Neuronal stem cell (in vitro differentiated cells): ENCODE measurements at regions not wholly inside any gene's neighbourhood (a gene's known extent, or its start where the extent isn't known, plus 50 kb on each side); places are given as distances from the start of the nearest gene placed in this dataset.

ENCODE experiments used
- DNase-seq: peaks from one replicate; pipeline ENCODE4 v3.0.0-alpha.2; 2013; ENCODE audit warnings: low spot score
- H2AFZ ChIP-seq: one replicate; pipeline ENCODE4 v1.6.1; 2013; ENCODE audit warnings: mild to moderate bottlenecking, low read length, inconsistent platforms
- H2AK5ac ChIP-seq: 2 replicates; pipeline ENCODE4 v1.6.1; 2013; ENCODE audit warnings: low read depth, mild to moderate bottlenecking, inconsistent platforms, low read length, moderate library complexity, mixed read lengths
- H2BK120ac ChIP-seq: 2 replicates; pipeline ENCODE4 v1.6.1; 2013; ENCODE audit warnings: low read depth, mild to moderate bottlenecking, inconsistent platforms, low read length, moderate library complexity, mixed read lengths
- H2BK12ac ChIP-seq: one replicate; pipeline ENCODE4 v1.6.1; 2013; ENCODE audit warnings: low read length, inconsistent platforms
- H2BK15ac ChIP-seq: 2 replicates; pipeline ENCODE4 v1.6.1; 2013; ENCODE audit warnings: mild to moderate bottlenecking, low read length, inconsistent platforms, mixed read lengths
- H2BK5ac ChIP-seq: one replicate; pipeline ENCODE4 v1.6.1; 2013; ENCODE audit warnings: inconsistent platforms, mild to moderate bottlenecking, low read length, moderate library complexity
- H3K14ac ChIP-seq: one replicate; pipeline ENCODE4 v1.6.1; 2013; ENCODE audit warnings: low read length, inconsistent platforms
- H3K18ac ChIP-seq: 2 replicates; pipeline ENCODE4 v1.6.1; 2013; ENCODE audit warnings: low read length, inconsistent platforms
- H3K23ac ChIP-seq: 2 replicates; pipeline ENCODE4 v1.6.1; 2013; ENCODE audit warnings: low read depth, mild to moderate bottlenecking, mixed read lengths, low read length, inconsistent platforms; ENCODE audit not compliant: poor library complexity
- H3K27ac ChIP-seq: replicated peaks from 3 replicates; pipeline ENCODE4 v1.5.1; 2013; ENCODE audit warnings: low read length, inconsistent platforms
- H3K27me3 ChIP-seq, 3 experiments: 2 replicates each; pipeline ENCODE4 v1.6.1; 2013; ENCODE audit warnings: low read length in 3 of 3, mild to moderate bottlenecking in 2 of 3, inconsistent platforms in 1 of 3, low read depth in 1 of 3, mixed read lengths in 1 of 3, moderate library complexity in 1 of 3; ENCODE audit not compliant: control insufficient read depth in 3 of 3, insufficient read depth in 3 of 3
- H3K36me3 ChIP-seq, 2 donors: replicated peaks in 1 of 2; 2 replicates each; pipeline ENCODE4 v1.6.1; 2013; ENCODE audit warnings: low read length in 2 of 2; ENCODE audit not compliant: control insufficient read depth in 2 of 2, insufficient read depth in 2 of 2
- H3K4ac ChIP-seq: 2 replicates; pipeline ENCODE4 v1.6.1; 2013; ENCODE audit warnings: inconsistent platforms, mild to moderate bottlenecking, low read length, moderate library complexity
- H3K4me1 ChIP-seq, 2 donors: 1 replicate in 1 of 2; 2 replicates in 1 of 2; pipeline ENCODE4 v1.6.1; 2013; ENCODE audit warnings: low read length in 2 of 2, low read depth in 1 of 2; ENCODE audit not compliant: control insufficient read depth in 2 of 2, insufficient read depth in 1 of 2
- H3K4me2 ChIP-seq: one replicate; pipeline ENCODE4 v1.6.1; 2013; ENCODE audit warnings: mild to moderate bottlenecking, low read length, inconsistent platforms; ENCODE audit not compliant: insufficient read depth, poor library complexity, severe bottlenecking
- H3K4me3 ChIP-seq, 2 donors: 2 replicates each; pipeline ENCODE4 v1.5.1; 2013; ENCODE audit warnings: low read length in 2 of 2, mild to moderate bottlenecking in 2 of 2, inconsistent platforms in 1 of 2, moderate library complexity in 1 of 2
- H3K79me1 ChIP-seq: one replicate; pipeline ENCODE4 v1.6.1; 2013; ENCODE audit warnings: low read depth, mild to moderate bottlenecking, inconsistent platforms, low read length, moderate library complexity
- H3K9ac ChIP-seq: one replicate; pipeline ENCODE4 v1.6.1; 2013; ENCODE audit warnings: mild to moderate bottlenecking, low read depth, low read length, inconsistent platforms; ENCODE audit not compliant: poor library complexity
- H3K9me3 ChIP-seq, 2 donors: replicated peaks in 1 of 2; 2 replicates each; pipeline versions ENCODE3 to v1.6.1; 2013; ENCODE audit warnings: low read length in 2 of 2, mild to moderate bottlenecking in 2 of 2, inconsistent platforms in 1 of 2, low read depth in 1 of 2, mixed read lengths in 1 of 2, moderate library complexity in 1 of 2; ENCODE audit not compliant: control insufficient read depth in 2 of 2, insufficient read depth in 1 of 2
- H4K8ac ChIP-seq: one replicate; pipeline ENCODE4 v1.6.1; 2013; ENCODE audit warnings: low read depth, mild to moderate bottlenecking, inconsistent platforms, low read length, moderate library complexity
- H4K91ac ChIP-seq: one replicate; pipeline ENCODE4 v1.6.1; 2013; ENCODE audit warnings: low read length, low read depth, mild to moderate bottlenecking, inconsistent platforms; ENCODE audit not compliant: poor library complexity
- WGBS, 2 donors: extraction: QIAGEN DNeasy Blood & Tissue Kit; methylation state at CpG; one replicate each; pipeline ENCODE4 v1.1.7; 2013; ENCODE audit warnings: missing lambda C conversion rate in 2 of 2, mixed read lengths in 1 of 2; ENCODE audit not compliant: insufficient read length in 2 of 2, insufficient replicate concordance in 1 of 2; ENCODE audit errors: extremely low coverage in 2 of 2; 5-methylcytosine and 5-hydroxymethylcytosine counted together

- Histone ChIP-seq H2BK120ac (no peak overlapping the region), H3K14ac (no peak overlapping the region), H3K27ac (no peak overlapping the region), H3K18ac (no peak overlapping the region), H3K9ac (no peak overlapping the region), H3K4me2 (no peak overlapping the region), H3K79me1 (no peaks in the 10 kb centered on the region), H2AK5ac (no peak overlapping the region), H3K9me3 (no peaks in the 10 kb centered on the region), H4K91ac (no peak overlapping the region), H3K23ac (no peak overlapping the region), H3K4me1 (no peaks in the 10 kb centered on the region), H2BK12ac (no peak overlapping the region), H4K8ac (no peak overlapping the region), H3K4me3 (no peak overlapping the region), H2BK15ac (no peak overlapping the region), H2BK5ac (no peak overlapping the region), H2AFZ (no peak overlapping the region), H3K36me3 (no peaks in the 10 kb centered on the region), H3K4ac (no peak overlapping the region), H3K27me3 (no peaks in the 10 kb centered on the region)
- no peak for DNase-seq
These were observed 135.1 kb upstream of the CARD18 start for GRCh38 chr11:105274631-105275030.

GRCh38 chr11:105273660-105274280 is 134.2 kb upstream of the CARD18 start:
- Histone ChIP-seq H2BK5ac (no peak overlapping the region), H3K4me1 (no peaks in the 10 kb centered on the region), H4K8ac (no peak overlapping the region), H3K14ac (no peak overlapping the region), H2BK120ac (no peak overlapping the region), H3K36me3 (no peaks in the 10 kb centered on the region), H3K4ac (no peak overlapping the region), H3K4me3 (no peak overlapping the region), H3K9me3 (no peaks in the 10 kb centered on the region), H3K23ac (no peak overlapping the region), H3K4me2 (no peak overlapping the region), H2BK15ac (no peak overlapping the region), H2AFZ (no peak overlapping the region), H2AK5ac (no peak overlapping the region), H3K27ac (no peak overlapping the region), H3K79me1 (no peaks in the 10 kb centered on the region), H3K27me3 (no peaks in the 10 kb centered on the region), H4K91ac (no peak overlapping the region), H3K9ac (no peak overlapping the region), H2BK12ac (no peak overlapping the region), H3K18ac (no peak overlapping the region)
- WGBS, 2 donors, result no CpG with 5 or more reads among the region's 1 CpG
- DNase-seq, result no peak

GRCh38 chr11:105269862-105270261 is 130.3 kb upstream of the CARD18 start:
- H3K9ac ChIP-seq, result no peak overlapping the region
- no peak overlapping the region for H2AFZ ChIP-seq
- H3K14ac ChIP-seq, result no peak overlapping the region
- no peaks in the 10 kb centered on the region for H3K4me1 ChIP-seq
- H3K27ac ChIP-seq, result no peak overlapping the region
- no peak overlapping the region for H4K91ac ChIP-seq
- H2BK120ac ChIP-seq, result no peak overlapping the region
- H3K18ac ChIP-seq, result no peak overlapping the region
- DNase-seq, result no peak
- H3K4me2 ChIP-seq, result no peak overlapping the region
- no peak overlapping the region for H2AK5ac ChIP-seq
- no peaks in the 10 kb centered on the region for H3K36me3 ChIP-seq
- H3K27me3 ChIP-seq, result no peaks in the 10 kb centered on the region
- H3K4me3 ChIP-seq, result no peak overlapping the region
- H4K8ac ChIP-seq, result no peak overlapping the region
- no peak overlapping the region for H2BK12ac ChIP-seq
- H3K79me1 ChIP-seq, result no peaks in the 10 kb centered on the region
- no peaks in the 10 kb centered on the region for H3K9me3 ChIP-seq
- H3K23ac ChIP-seq, result no peak overlapping the region
- H2BK5ac ChIP-seq, result no peak overlapping the region
- H3K4ac ChIP-seq, result no peak overlapping the region
- H2BK15ac ChIP-seq, result no peak overlapping the region

- H2AK5ac ChIP-seq, result no peak overlapping the region
- H3K4ac ChIP-seq, result no peak overlapping the region
- no peak overlapping the region for H2BK120ac ChIP-seq
- H3K79me1 ChIP-seq, result no peaks in the 10 kb centered on the region
- no peak overlapping the region for H3K9ac ChIP-seq
- no peak overlapping the region for H3K27ac ChIP-seq
- H3K9me3 ChIP-seq, result no peaks in the 10 kb centered on the region
- no peak overlapping the region for H2BK12ac ChIP-seq
- H3K4me2 ChIP-seq, result no peak overlapping the region
- no peak overlapping the region for H3K18ac ChIP-seq
- H3K4me1 ChIP-seq, result no peaks in the 10 kb centered on the region
- H3K23ac ChIP-seq, result no peak overlapping the region
- no peak overlapping the region for H2BK15ac ChIP-seq
- no CpG with 5 or more reads among the region's 9 CpGs for WGBS, 2 donors
- H3K27me3 ChIP-seq, result no peaks in the 10 kb centered on the region
- H4K91ac ChIP-seq, result no peak overlapping the region
- no peak overlapping the region for H2AFZ ChIP-seq
- no peak overlapping the region for H3K14ac ChIP-seq
- no peak overlapping the region for H4K8ac ChIP-seq
- H2BK5ac ChIP-seq, result no peak overlapping the region
- no peak overlapping the region for H3K4me3 ChIP-seq
- no peaks in the 10 kb centered on the region for H3K36me3 ChIP-seq
- DNase-seq, result no peak
These were observed 129.0 kb upstream of the CARD18 start for GRCh38 chr11:105268404-105269062.
